Thymus (tissue), 11 donors: ENCODE measurements at regions not wholly inside any gene's neighbourhood (a gene's known extent, or its start where the extent isn't known, plus 50 kb on each side); places are given as distances from the start of the nearest gene placed in this dataset.

Experiments
- DNase-seq, 9 donors: peaks; one replicate each; pipeline ENCODE4 v3.0.0-alpha.2; 2013; ENCODE audit warnings: low spot score in 9 of 9, low read depth in 6 of 9, missing footprints in 1 of 9
- H3K27ac ChIP-seq, 2 donors: one replicate each; pipeline ENCODE4 v1.5.1; 2013; ENCODE audit warnings: control low read depth in 1 of 2, low read depth in 1 of 2, low read length in 1 of 2, mild to moderate bottlenecking in 1 of 2, moderate library complexity in 1 of 2
- H3K27me3 ChIP-seq, 2 donors: one replicate each; pipeline ENCODE4 v1.5.1; 2013; ENCODE audit warnings: low read length in 1 of 2; ENCODE audit not compliant: control insufficient read depth in 2 of 2, insufficient read depth in 1 of 2
- H3K36me3 ChIP-seq, 2 donors: one replicate each; pipeline ENCODE4 v1.5.1; 2013; ENCODE audit warnings: low read length in 1 of 2, mild to moderate bottlenecking in 1 of 2, moderate library complexity in 1 of 2; ENCODE audit not compliant: control insufficient read depth in 2 of 2, insufficient read depth in 2 of 2
- H3K4me1 ChIP-seq, 2 donors: one replicate each; pipeline ENCODE4 v1.5.1; 2013; ENCODE audit warnings: low read length in 2 of 2; ENCODE audit not compliant: control insufficient read depth in 2 of 2, insufficient read depth in 2 of 2
- H3K4me3 ChIP-seq, 2 donors: one replicate each; pipeline ENCODE4 v1.5.1; 2013; ENCODE audit warnings: low read length in 2 of 2, control low read depth in 1 of 2, mild to moderate bottlenecking in 1 of 2
- H3K9me3 ChIP-seq, 2 donors: one replicate each; pipeline ENCODE4 v1.5.1; 2013; ENCODE audit warnings: low read length in 1 of 2, mild to moderate bottlenecking in 1 of 2; ENCODE audit not compliant: control insufficient read depth in 2 of 2, insufficient read depth in 1 of 2
- WGBS: extraction: QIAGEN DNeasy Blood & Tissue Kit; methylation state at CpG from one replicate; pipeline ENCODE4 v1.1.7; 2013; 5-methylcytosine and 5-hydroxymethylcytosine counted together
- donor health status: healthy.

GRCh38 chr22:48088926-48089536, 1326.6 kb downstream of the TBC1D22A start:
- H3K36me3 ChIP-seq, result no peaks in the 10 kb centered on the region
- no peak overlapping the region for H3K4me3 ChIP-seq
- no peak overlapping the region for H3K27ac ChIP-seq
- WGBS, result 97% methylated on average over 8 of the region's 8 CpGs
- peaks cover 49 to 64% of the 10 kb centered on the region in 2 donors for H3K4me1 ChIP-seq
- DNase-seq, result no peak
- peaks cover 0 to 4% of the 10 kb centered on the region in 2 donors for H3K27me3 ChIP-seq
- no peaks in the 10 kb centered on the region for H3K9me3 ChIP-seq

GRCh38 chr22:48088251-48088650, 1325.8 kb downstream of the TBC1D22A start:
- Histone ChIP-seq H3K27ac (no peak overlapping the region), H3K9me3 (no peaks in the 10 kb centered on the region), H3K36me3 (no peaks in the 10 kb centered on the region), H3K4me3 (no peak overlapping the region), H3K27me3 (peaks cover 0 to 7% of the 10 kb centered on the region in 2 donors), H3K4me1 (peaks cover 57 to 72% of the 10 kb centered on the region in 2 donors)
- WGBS, result 97% methylated on average over 5 of the region's 5 CpGs
- no peak for DNase-seq

- Histone ChIP-seq H3K36me3 (no peaks in the 10 kb centered on the region), H3K4me1 (peaks cover 55 to 81% of the 10 kb centered on the region in 2 donors), H3K4me3 (peak overlapping the region in 1 of 2 donors; percentile 34), H3K9me3 (peaks cover 0 to under 1% of the 10 kb centered on the region in 2 donors), H3K27ac (peak overlapping the region in 1 of 2 donors; percentile 77), H3K27me3 (peaks cover 0 to 11% of the 10 kb centered on the region in 2 donors)
- DNase-seq, result peak in 1 of 9 donors; percentile 59
- 88% methylated on average over 8 of the region's 8 CpGs for WGBS
Observed at GRCh38 chr22:48085901-48086645, 1323.6 kb downstream of the TBC1D22A start.

GRCh38 chr22:48084729-48085050, 1322.2 kb downstream of the TBC1D22A start:
- Histone ChIP-seq H3K36me3 (no peaks in the 10 kb centered on the region), H3K9me3 (peaks cover 0 to 7% of the 10 kb centered on the region in 2 donors), H3K4me1 (peaks cover 48 to 81% of the 10 kb centered on the region in 2 donors), H3K4me3 (peak overlapping the region in 1 of 2 donors; percentile 34), H3K27me3 (peaks cover 0 to 14% of the 10 kb centered on the region in 2 donors), H3K27ac (peak overlapping the region in 1 of 2 donors; percentile 77)
- 15% methylated on average over 11 of the region's 11 CpGs for WGBS
- DNase-seq, result peak in 3 of 9 donors; percentile 67 to 85 (median 74)

DNA sequence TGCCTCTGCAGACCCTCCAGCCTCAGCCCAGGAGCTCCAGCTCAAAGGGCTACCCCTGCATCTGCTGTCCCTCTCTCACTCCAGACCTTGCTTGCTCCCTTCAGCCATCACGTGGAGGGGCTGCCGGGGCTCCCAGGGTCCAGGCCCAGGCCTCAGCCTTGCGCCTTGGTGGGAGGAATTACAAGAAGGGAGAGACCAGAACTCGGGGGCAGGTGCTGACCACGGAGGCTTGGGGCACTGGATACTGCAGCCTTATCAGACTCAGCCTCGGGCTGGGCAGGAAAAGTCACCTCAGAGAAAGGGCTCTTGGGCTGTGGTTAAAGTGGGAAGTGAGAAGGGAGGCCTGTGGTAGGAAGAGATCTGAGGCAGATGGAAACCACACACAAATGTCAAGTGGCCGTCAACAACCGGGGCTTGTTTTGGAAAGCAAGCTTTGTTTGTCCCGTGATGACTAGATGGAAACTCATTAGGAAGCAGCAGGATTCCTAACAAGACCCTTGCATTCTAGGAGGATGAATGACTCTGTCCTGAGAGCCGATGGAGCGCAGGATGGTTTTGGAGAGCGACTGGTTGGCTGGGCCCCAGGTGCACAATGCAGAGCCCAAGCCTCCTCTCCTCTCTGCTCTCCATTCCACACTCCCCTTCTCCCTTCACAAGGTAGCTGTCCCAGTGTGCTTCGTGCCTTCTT, 1321.7 kb downstream of the TBC1D22A start:
- no peak overlapping the region for H3K4me3 ChIP-seq
- H3K9me3 ChIP-seq, result peaks cover 0 to 7% of the 10 kb centered on the region in 2 donors
- H3K27me3 ChIP-seq, result peaks cover 0 to 14% of the 10 kb centered on the region in 2 donors
- WGBS, result 15% methylated on average over 13 of the region's 13 CpGs
- H3K27ac ChIP-seq, result peak overlapping the region in 1 of 2 donors; percentile 77
- DNase-seq, result peak in 1 of 9 donors; percentile 54
- peaks cover 48 to 81% of the 10 kb centered on the region in 2 donors for H3K4me1 ChIP-seq
- H3K36me3 ChIP-seq, result no peaks in the 10 kb centered on the region

DNA sequence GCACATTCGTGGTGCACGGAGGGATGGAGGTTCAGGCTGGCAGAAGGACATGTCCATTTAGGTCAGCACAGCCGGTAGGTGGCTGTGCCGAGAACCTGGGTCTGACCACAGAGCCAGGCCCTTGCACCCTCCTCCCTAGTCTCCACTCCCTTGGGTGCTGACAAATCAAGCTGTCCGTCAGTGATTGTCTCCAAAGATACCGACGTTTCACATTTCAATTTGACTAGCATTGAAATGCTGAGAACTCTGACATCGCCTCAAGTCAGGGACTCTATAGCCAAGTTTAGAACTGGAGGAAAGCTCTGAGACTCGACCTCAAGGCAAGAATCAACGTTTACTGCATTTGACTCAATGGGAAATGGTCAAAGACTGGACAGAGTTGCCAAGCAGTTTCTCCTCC, 1321.1 kb downstream of the TBC1D22A start:
- Histone ChIP-seq H3K27ac (no peak overlapping the region), H3K9me3 (peaks cover 0 to 7% of the 10 kb centered on the region in 2 donors), H3K27me3 (peaks cover 0 to 14% of the 10 kb centered on the region in 2 donors), H3K4me3 (no peak overlapping the region), H3K4me1 (peaks cover 55 to 85% of the 10 kb centered on the region in 2 donors), H3K36me3 (no peaks in the 10 kb centered on the region)
- DNase-seq, result no peak
- 70% methylated on average over 10 of the region's 10 CpGs for WGBS

DNA sequence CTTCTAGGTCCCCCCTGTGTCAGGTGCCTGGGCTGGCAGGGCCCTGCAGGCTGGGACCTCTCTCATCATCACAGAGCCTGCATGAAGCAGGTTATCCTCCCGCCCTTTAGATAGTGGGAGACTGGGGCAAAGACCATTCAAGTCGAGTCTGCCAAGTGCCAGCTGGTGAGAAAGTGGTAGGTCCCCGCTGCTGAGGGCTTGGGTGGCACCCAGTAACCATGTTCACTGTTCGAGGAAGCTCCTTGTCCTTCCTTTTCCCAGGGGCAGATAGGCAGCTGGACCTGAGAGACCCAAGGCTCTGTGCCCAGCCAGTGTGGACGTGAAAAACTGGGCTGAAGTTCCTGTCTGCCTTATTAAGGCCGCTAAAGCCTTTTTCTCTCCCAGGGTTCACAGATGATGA, 1319.8 kb downstream of the TBC1D22A start:
- no peak overlapping the region for H3K4me3 ChIP-seq
- no peak for DNase-seq
- no peak overlapping the region for H3K27ac ChIP-seq
- H3K9me3 ChIP-seq, result peaks cover 0 to 7% of the 10 kb centered on the region in 2 donors
- H3K4me1 ChIP-seq, result peaks cover 65 to 94% of the 10 kb centered on the region in 2 donors
- H3K27me3 ChIP-seq, result peaks cover 0 to 14% of the 10 kb centered on the region in 2 donors
- no peaks in the 10 kb centered on the region for H3K36me3 ChIP-seq
- 91% methylated on average over 6 of the region's 6 CpGs for WGBS

GRCh38 chr22:48081281-48081680, 1318.8 kb downstream of the TBC1D22A start:
- no peak overlapping the region for H3K4me3 ChIP-seq
- DNase-seq, result no peak
- H3K36me3 ChIP-seq, result no peaks in the 10 kb centered on the region
- WGBS, result 95% methylated on average over 16 of the region's 16 CpGs
- H3K27ac ChIP-seq, result peak overlapping the region in 1 of 2 donors; percentile 92
- H3K9me3 ChIP-seq, result peaks cover 0 to 7% of the 10 kb centered on the region in 2 donors
- peaks cover 0 to 14% of the 10 kb centered on the region in 2 donors for H3K27me3 ChIP-seq
- H3K4me1 ChIP-seq, result peaks cover 67 to 96% of the 10 kb centered on the region in 2 donors
